ENCODE measurements at regions not wholly inside any gene's neighbourhood (a gene's known extent, or its start where the extent isn't known, plus 50 kb on each side); places are given as distances from the start of the nearest gene placed in this dataset.

GRCh38 chr4:4694296-4694772, 152.5 kb upstream of the STX18 start:
- DNase-seq (ENCODE audit: low read depth in 2 of 2): peak in 1 of 2 donors; percentile 7

- no peak for DNase-seq (ENCODE audit: low read depth in 2 of 2)
These were observed 152.0 kb upstream of the STX18 start for GRCh38 chr4:4693755-4694295.

- DNase-seq (ENCODE audit: low read depth in 2 of 2): no peak
These were observed 151.4 kb upstream of the STX18 start for GRCh38 chr4:4693258-4693657.

- no peak for DNase-seq (ENCODE audit: low read depth in 2 of 2)
These were observed 149.0 kb upstream of the STX18 start for GRCh38 chr4:4690854-4691253.

- DNase-seq (ENCODE audit: low read depth in 2 of 2): no peak
These were observed 148.0 kb upstream of the STX18 start for GRCh38 chr4:4689694-4690440.

GRCh38 chr4:4687935-4688727, 146.3 kb upstream of the STX18 start:
- DNase-seq (ENCODE audit: low read depth in 2 of 2): no peak

GRCh38 chr4:4687100-4687499, 145.3 kb upstream of the STX18 start:
- no peak for DNase-seq (ENCODE audit: low read depth in 2 of 2)

GRCh38 chr4:4685810-4686795, 144.3 kb upstream of the STX18 start:
- DNase-seq (ENCODE audit: low read depth in 2 of 2): no peak

- no peak for DNase-seq (ENCODE audit: low read depth in 2 of 2)
These were observed 139.8 kb upstream of the STX18 start for GRCh38 chr4:4681653-4682052.

- no peak for DNase-seq (ENCODE audit: low read depth in 2 of 2)
These were observed 138.9 kb upstream of the STX18 start for GRCh38 chr4:4680758-4681157.

GRCh38 chr4:4680243-4680642, 138.4 kb upstream of the STX18 start:
- DNase-seq (ENCODE audit: low read depth in 2 of 2): no peak

GRCh38 chr4:4677556-4678522, 136.0 kb upstream of the STX18 start:
- DNase-seq (ENCODE audit: low read depth in 2 of 2): peak in 1 of 2 donors; percentile 28

GRCh38 chr4:4675641-4676040, 133.8 kb upstream of the STX18 start:
- DNase-seq (ENCODE audit: low read depth in 2 of 2): no peak

- DNase-seq (ENCODE audit: low read depth in 2 of 2): no peak
These were observed 133.3 kb upstream of the STX18 start for GRCh38 chr4:4675051-4675581.

GRCh38 chr4:4673070-4673469, 131.2 kb upstream of the STX18 start:
- peak in 1 of 2 donors; percentile 49 for DNase-seq (ENCODE audit: low read depth in 2 of 2)

- DNase-seq (ENCODE audit: low read depth in 2 of 2): no peak
These were observed 130.6 kb upstream of the STX18 start for GRCh38 chr4:4672402-4672801.

- DNase-seq (ENCODE audit: low read depth in 2 of 2): no peak
These were observed 130.0 kb upstream of the STX18 start for GRCh38 chr4:4671774-4672349.

- DNase-seq (ENCODE audit: low read depth in 2 of 2): no peak
These were observed 129.0 kb upstream of the STX18 start for GRCh38 chr4:4670869-4671268.
